ENCODE measurements at regions not wholly inside any gene's neighbourhood (a gene's known extent, or its start where the extent isn't known, plus 50 kb on each side); places are given as distances from the start of the nearest gene placed in this dataset.

GRCh38 chr6:67825201-67825895 is 809.7 kb upstream of the ADGRB3 start:
- TF ChIP-seq POLR2AphosphoS5 (IDR thresholded peaks at IDR 0.05; ENCODE audit: low read depth, low read length) (no peak), SIN3A (IDR thresholded peaks at IDR 0.05; ENCODE audit: borderline replicate concordance, insufficient read depth, low read length) (no peak)
